Lung (tissue), 11 donors: ENCODE measurements at regions not wholly inside any gene's neighbourhood (a gene's known extent, or its start where the extent isn't known, plus 50 kb on each side); places are given as distances from the start of the nearest gene placed in this dataset.

ENCODE experiments used
- ATAC-seq: fragments of 200-7000 bp; cut with Tn5 transposase; one replicate; pipeline ENCODE4 v1.9.1; 2020; ENCODE audit warnings: moderate number of reproducible peaks; ENCODE audit not compliant: insufficient read depth, low FRiP score
- DNase-seq, 3 donors: peaks; one replicate each; pipeline ENCODE4 v3.0.0-alpha.2; 2013 to 2017
- H3K27ac ChIP-seq, 2 donors: one replicate each; pipeline ENCODE4 v1.5.1; 2013; ENCODE audit warnings: mild to moderate bottlenecking in 2 of 2, moderate library complexity in 2 of 2, control low read depth in 1 of 2, inconsistent platforms in 1 of 2, low read depth in 1 of 2, low read length in 1 of 2
- H3K27me3 ChIP-seq, 3 donors: one replicate each; pipeline ENCODE4 v1.5.1; 2013; ENCODE audit warnings: low read length in 2 of 3; ENCODE audit not compliant: control insufficient read depth in 3 of 3, insufficient read depth in 3 of 3
- H3K36me3 ChIP-seq, 4 donors: one replicate each; pipeline ENCODE4 v1.5.1; 2013; ENCODE audit warnings: low read length in 4 of 4, mild to moderate bottlenecking in 1 of 4, moderate library complexity in 1 of 4; ENCODE audit not compliant: control insufficient read depth in 4 of 4, insufficient read depth in 4 of 4
- H3K4me1 ChIP-seq, 5 donors: one replicate each; pipeline ENCODE4 v1.5.1; 2013; ENCODE audit warnings: low read length in 5 of 5, mild to moderate bottlenecking in 2 of 5, moderate library complexity in 1 of 5; ENCODE audit not compliant: control insufficient read depth in 5 of 5, insufficient read depth in 5 of 5
- H3K4me3 ChIP-seq: one replicate; pipeline ENCODE4 v1.5.1; 2013; ENCODE audit warnings: mild to moderate bottlenecking, control low read depth, moderate library complexity
- H3K9ac ChIP-seq, 2 donors: one replicate each; pipeline ENCODE4 v1.5.1; 2013; ENCODE audit warnings: low read length in 2 of 2, control low read depth in 1 of 2; ENCODE audit not compliant: insufficient read depth in 1 of 2
- H3K9me3 ChIP-seq, 4 donors: one replicate each; pipeline ENCODE4 v1.5.1; 2013; ENCODE audit warnings: low read length in 3 of 4, mild to moderate bottlenecking in 1 of 4, moderate library complexity in 1 of 4; ENCODE audit not compliant: control insufficient read depth in 4 of 4, insufficient read depth in 3 of 4
- WGBS, 2 donors: extraction: QIAGEN DNeasy Blood & Tissue Kit; methylation state at CpG; one replicate each; pipeline ENCODE4 v1.1.7; 2013; 5-methylcytosine and 5-hydroxymethylcytosine counted together
- TF ChIP-seq, protein P1 (sequence below): IDR thresholded peaks from 2 replicates; pipeline ENCODE4 v1.5.1; 2012; ENCODE audit warnings: mild to moderate bottlenecking; ENCODE audit errors: control extremely low read depth, extremely low read depth
- donor health status: control.
- donor health status: control.
- donor health status: Bipolar disorder and iron deficiency.
- donor health status: healthy.
- donor health status: DM: yes; HTN: yes; CAD: no.

GRCh38 chr13:97720896-97721295, 232.6 kb upstream of the IPO5 start:
- Histone ChIP-seq H3K9ac (no peak overlapping the region), H3K36me3 (no peaks in the 10 kb centered on the region), H3K9me3 (no peaks in the 10 kb centered on the region), H3K27me3 (no peaks in the 10 kb centered on the region), H3K27ac (no peak overlapping the region), H3K4me3 (no peak overlapping the region), H3K4me1 (peaks cover 0 to 4% (median 0%) of the 10 kb centered on the region in 5 donors)
- no peak for DNase-seq
- WGBS, 2 donors = 86 to 92% methylated on average over 4 of the region's 4 CpGs
- TF ChIP-seq, protein P1, sequence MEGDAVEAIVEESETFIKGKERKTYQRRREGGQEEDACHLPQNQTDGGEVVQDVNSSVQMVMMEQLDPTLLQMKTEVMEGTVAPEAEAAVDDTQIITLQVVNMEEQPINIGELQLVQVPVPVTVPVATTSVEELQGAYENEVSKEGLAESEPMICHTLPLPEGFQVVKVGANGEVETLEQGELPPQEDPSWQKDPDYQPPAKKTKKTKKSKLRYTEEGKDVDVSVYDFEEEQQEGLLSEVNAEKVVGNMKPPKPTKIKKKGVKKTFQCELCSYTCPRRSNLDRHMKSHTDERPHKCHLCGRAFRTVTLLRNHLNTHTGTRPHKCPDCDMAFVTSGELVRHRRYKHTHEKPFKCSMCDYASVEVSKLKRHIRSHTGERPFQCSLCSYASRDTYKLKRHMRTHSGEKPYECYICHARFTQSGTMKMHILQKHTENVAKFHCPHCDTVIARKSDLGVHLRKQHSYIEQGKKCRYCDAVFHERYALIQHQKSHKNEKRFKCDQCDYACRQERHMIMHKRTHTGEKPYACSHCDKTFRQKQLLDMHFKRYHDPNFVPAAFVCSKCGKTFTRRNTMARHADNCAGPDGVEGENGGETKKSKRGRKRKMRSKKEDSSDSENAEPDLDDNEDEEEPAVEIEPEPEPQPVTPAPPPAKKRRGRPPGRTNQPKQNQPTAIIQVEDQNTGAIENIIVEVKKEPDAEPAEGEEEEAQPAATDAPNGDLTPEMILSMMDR = no peak
- ATAC-seq = no peak

- Histone ChIP-seq H3K27me3 (no peaks in the 10 kb centered on the region), H3K36me3 (no peaks in the 10 kb centered on the region), H3K9ac (no peak overlapping the region), H3K9me3 (no peaks in the 10 kb centered on the region), H3K4me1 (peaks cover 0 to 13% (median 4%) of the 10 kb centered on the region in 5 donors), H3K27ac (no peak overlapping the region), H3K4me3 (no peak overlapping the region)
- WGBS, 2 donors = 51 to 54% methylated on average over 4 of the region's 4 CpGs
- peak in 2 of 3 donors; percentile 23 to 38 for DNase-seq
- peak; percentile 60 for ATAC-seq
- TF ChIP-seq, protein P1 = no peak
Observed at GRCh38 chr13:97723655-97724054, 229.8 kb upstream of the IPO5 start.

- Histone ChIP-seq H3K36me3 (no peaks in the 10 kb centered on the region), H3K4me3 (no peak overlapping the region), H3K27me3 (no peaks in the 10 kb centered on the region), H3K27ac (no peak overlapping the region), H3K9ac (no peak overlapping the region), H3K9me3 (no peaks in the 10 kb centered on the region), H3K4me1 (peaks cover 0 to 13% (median 4%) of the 10 kb centered on the region in 5 donors)
- ATAC-seq = no peak
- TF ChIP-seq, protein P1 = no peak
- no peak for DNase-seq
- 79 to 89% methylated on average over 2 of the region's 2 CpGs for WGBS, 2 donors
Observed at GRCh38 chr13:97724450-97724849, 229.0 kb upstream of the IPO5 start.

DNA sequence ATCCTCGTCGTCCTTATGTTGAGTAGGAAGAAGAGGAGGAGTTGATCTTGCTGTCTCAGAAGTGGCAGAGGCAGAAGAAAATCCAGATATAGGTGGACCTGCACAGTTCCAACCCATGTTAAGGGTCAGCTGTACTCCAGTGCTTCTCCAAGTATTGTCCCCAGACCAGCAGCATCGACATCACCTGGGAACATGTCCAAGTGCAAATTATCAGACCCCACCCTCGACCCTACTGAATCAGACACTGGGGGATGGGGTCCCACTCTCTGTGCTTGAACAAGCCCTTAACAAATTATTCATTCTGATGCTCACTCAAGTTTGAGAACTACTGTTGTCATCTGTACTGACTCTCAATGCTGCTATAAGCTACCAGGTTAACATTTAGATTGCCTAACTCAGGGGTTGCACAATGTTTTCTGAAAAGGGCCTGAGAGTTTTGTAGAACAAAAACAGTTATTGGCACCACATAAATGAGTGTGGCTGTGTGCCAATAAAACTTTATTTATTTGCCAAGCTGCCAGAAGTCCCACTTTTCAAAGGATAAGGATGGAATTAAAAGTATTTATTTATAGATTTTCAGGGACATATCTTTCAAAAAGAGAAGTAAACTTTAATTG, 226.7 kb upstream of the IPO5 start:
- H3K27ac ChIP-seq = no peak overlapping the region
- peaks cover 0 to 13% (median 4%) of the 10 kb centered on the region in 5 donors for H3K4me1 ChIP-seq
- ATAC-seq (no peak), DNase-seq (peak; percentile 70 to 97 (median 95))
- WGBS, 2 donors = 60 to 70% methylated on average over 4 of the region's 4 CpGs
- TF ChIP-seq, protein P1 = no peak
- no peak overlapping the region for H3K9ac ChIP-seq
- no peaks in the 10 kb centered on the region for H3K27me3 ChIP-seq
- no peak overlapping the region for H3K4me3 ChIP-seq
- H3K36me3 ChIP-seq = no peaks in the 10 kb centered on the region
- H3K9me3 ChIP-seq = no peaks in the 10 kb centered on the region
